OCI-LY3 (cell line): ENCODE measurements at regions not wholly inside any gene's neighbourhood (a gene's known extent, or its start where the extent isn't known, plus 50 kb on each side); places are given as distances from the start of the nearest gene placed in this dataset.

ENCODE experiments used
- EZH2phosphoT487 ChIP-seq: fragments of 200-600 bp; shearing (Covaris generic); IDR thresholded peaks from 2 replicates; pipeline ENCODE4 v1.6.1; 2018; ENCODE audit warnings: antibody characterized with exemption, mixed run types, low read depth
- TF ChIP-seq, protein P1 (sequence below): fragments of 200-600, 300-600 bp; sonication (generic); IDR thresholded peaks from 2 replicates; pipeline ENCODE4 v1.5.1; 2014; ENCODE audit warnings: antibody characterized with exemption, low read length, low read depth

DNA sequence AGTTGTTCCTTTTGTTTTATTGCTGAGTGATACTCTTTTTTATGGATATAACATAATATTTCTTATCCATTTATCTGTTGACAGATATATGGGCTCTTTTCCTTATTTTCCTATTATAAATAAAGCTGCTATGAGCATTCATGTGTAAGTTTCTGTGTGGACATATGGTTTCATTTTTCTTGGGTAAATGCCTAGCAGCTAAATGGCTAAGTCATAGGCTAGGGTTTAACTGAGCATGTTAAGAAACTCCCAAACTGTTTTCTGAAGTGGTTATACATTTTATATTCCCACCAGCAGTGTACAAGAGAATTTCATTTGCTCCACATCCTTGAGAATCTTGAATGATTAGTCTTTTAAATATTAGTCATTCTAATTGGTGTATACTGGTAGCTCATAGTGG, 786.6 kb upstream of the CDH2 start:
- TF ChIP-seq, protein P1, sequence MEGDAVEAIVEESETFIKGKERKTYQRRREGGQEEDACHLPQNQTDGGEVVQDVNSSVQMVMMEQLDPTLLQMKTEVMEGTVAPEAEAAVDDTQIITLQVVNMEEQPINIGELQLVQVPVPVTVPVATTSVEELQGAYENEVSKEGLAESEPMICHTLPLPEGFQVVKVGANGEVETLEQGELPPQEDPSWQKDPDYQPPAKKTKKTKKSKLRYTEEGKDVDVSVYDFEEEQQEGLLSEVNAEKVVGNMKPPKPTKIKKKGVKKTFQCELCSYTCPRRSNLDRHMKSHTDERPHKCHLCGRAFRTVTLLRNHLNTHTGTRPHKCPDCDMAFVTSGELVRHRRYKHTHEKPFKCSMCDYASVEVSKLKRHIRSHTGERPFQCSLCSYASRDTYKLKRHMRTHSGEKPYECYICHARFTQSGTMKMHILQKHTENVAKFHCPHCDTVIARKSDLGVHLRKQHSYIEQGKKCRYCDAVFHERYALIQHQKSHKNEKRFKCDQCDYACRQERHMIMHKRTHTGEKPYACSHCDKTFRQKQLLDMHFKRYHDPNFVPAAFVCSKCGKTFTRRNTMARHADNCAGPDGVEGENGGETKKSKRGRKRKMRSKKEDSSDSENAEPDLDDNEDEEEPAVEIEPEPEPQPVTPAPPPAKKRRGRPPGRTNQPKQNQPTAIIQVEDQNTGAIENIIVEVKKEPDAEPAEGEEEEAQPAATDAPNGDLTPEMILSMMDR: no peak
- TF ChIP-seq EZH2phosphoT487: no peak
